NCI-H1417 (cell line): ENCODE measurements at regions not wholly inside any gene's neighbourhood (a gene's known extent, or its start where the extent isn't known, plus 50 kb on each side); places are given as distances from the start of the nearest gene placed in this dataset.
"Not testable (repeated sequence)": the region's sequence is repeated elsewhere in the genome, so short reads cannot be mapped to it uniquely, and the experiment has no call there.

Experiments
- DNase-seq, 3 experiments: peaks; one replicate each; lab custom pipeline; 2025; lab: John Stamatoyannopoulos, UW

DNA sequence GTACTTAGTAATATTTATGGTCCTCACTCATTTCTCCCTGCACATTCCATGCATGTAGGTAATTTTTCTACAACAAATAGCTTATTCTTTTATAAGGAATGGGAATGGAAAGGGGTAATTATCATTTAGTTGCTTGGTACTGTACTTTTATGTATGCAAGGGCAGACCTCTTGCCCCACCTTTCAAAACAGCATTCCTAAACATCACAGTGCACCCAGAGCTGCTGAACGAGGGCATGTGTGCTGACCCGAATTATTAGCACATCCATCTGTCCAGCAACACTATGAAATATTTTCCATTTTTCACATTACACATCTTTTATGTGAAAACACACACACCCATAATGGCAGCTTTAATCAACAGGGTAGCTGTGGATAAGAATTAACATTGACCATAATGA is 228.6 kb upstream of the ARRDC3 start:
- no peak for DNase-seq

DNA sequence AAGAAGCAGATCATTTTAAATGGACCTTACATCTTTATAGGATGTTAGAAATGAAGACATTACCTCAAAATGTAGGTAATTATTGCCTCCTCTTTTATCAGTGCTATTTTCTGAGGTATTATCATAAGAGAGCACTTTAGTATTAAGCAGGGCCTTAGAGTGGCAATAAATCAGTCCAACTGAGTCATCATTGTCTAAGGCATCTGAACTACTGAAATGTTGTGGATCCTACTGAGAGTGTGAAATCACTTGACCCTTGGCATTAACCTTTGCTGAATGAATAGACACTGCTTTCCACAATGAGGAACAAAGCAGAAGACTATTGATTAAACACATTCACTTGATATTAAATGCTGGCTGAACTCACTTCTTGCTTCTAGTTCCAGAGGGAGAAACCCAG is 224.6 kb upstream of the ARRDC3 start:
- DNase-seq = peak in 2 of 3 experiments; percentile 16 to 84

DNA sequence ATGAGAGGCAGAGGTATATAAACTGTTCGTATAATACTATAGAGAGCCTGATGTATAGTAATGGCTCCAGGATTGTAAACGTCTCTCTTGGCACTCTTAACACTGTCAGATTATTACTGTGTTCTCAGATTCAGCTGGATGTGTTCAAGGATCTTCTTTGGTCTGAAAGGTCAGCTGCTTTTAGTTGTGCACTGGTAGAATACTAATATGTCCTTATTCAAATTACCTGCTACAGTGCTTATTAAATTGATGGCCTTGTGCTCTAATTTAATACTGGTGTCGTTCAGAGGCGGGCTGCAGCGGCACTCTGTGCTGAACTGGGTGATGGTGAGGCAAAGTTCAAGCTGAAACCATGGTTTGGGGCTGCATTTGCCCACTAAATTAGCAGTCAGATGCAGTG is 216.7 kb upstream of the ARRDC3 start:
- peak in 2 of 3 experiments; percentile 16 to 57 for DNase-seq

DNA sequence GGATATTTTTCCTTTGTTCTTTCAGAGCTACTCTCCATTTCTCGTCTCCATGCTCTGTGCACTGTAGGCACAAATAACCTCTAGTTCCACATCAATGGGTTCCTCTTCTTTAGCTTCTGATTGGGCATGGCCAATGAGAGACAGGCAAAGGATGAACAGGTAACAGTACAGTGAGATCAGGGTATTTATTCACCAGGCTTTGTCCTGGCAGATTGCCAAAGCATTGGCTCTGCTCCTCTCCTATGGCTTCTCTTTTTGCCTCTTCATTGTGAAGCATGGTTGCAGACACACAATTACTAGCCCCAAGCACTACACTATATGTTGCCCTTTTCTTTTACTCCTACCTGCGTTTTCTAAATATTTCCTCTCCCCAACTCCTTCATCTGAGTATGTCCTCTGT is 215.1 kb upstream of the ARRDC3 start:
- DNase-seq = peak in 2 of 3 experiments; percentile 15 to 19

DNA sequence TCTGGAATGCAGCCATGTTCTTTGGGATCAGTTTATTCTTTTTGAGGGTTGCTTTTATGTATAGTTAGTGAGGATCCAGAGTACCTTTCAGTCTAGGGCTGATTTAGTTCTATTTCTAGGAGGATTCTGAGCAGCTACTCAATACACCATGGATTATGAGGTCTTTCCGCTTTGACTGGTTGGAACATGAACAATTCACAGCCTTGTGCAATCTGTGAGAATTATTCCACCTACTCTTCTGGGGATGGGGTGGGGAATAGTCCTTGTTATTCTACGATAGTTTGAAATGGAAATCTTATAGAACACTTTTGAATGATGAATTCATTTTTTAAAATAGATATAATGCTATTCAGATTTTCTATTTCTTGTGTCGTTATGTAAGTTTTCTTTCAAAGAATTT is 212.3 kb upstream of the ARRDC3 start:
- no peak for DNase-seq

DNA sequence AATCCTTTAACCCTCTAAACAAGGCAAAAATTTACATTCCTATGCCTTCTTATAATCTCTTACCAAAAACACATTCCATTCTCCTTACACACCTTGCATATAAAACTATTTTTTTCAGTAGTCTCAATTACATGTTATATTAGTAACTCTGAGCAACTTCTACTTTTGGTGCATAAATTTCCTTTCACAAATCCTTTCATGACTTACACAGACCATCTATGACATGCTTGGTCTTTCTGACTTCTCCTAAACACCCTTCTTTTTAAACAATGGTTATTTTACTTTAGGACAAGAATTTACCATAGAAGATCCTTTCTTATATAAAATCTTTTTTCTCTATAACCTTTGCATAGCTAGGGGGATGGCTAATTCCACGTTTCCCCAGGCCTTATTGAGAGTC is 208.0 kb upstream of the ARRDC3 start:
- peak in 2 of 3 experiments; percentile 5 to 13 for DNase-seq

DNA sequence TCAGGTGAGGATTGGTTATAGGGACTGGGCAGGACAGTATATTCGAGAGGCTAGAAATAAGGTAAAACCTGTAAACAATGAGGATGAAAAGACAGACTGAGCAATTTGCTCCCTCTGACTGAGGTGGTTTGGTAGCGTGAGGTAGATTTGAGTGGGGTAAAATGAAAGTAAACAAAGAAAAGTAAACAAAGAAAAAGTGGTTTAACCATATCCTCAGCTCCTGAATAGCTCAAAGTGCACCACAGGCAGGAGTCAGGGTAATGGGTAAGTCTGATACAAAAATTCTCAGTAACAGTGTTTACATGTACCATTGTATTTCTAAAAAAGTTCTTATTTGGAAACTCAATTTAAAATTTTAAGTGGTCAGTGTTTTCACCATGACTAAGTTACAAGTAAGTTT is 203.1 kb upstream of the ARRDC3 start:
- peak in 1 of 3 experiments; percentile 22 for DNase-seq

DNA sequence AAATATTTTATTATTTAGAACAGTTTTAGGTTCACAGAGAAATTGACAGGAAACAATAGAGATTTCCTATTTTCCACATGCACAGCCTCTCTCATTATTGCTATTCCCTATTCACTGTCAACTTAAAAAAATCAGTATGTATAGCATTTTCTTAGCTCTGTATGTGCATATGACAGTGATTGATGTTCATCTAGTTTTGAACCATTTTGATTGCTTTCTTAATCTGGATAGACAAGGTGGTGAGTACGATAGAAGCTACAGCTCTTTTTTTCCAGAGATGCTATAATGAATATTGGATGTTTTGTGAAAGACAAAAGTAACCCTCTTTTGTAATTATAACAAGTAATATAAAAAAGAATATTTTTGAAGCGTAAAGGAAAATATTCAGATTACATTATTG is 201.2 kb upstream of the ARRDC3 start:
- DNase-seq = no peak

DNA sequence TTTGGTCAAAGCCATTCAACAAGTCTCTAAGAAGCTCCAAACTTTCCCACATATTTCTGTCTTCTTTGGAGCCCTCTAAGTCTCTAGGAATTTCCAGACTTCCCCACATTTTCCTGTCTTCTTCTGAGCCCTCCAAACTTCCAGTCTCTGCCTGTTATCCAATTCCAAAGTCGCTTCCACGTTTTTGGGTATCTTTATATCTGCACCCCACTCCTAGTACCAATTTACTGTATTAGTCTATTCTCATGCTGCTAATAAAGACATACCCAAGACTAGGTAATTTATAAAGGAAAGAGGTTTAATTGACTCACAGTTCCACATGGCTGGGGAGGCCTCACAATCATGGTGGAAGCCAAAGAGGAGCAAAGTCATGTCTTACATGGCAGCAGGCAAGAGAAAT is 182.9 kb upstream of the ARRDC3 start:
- not testable (repeated sequence) for DNase-seq

DNA sequence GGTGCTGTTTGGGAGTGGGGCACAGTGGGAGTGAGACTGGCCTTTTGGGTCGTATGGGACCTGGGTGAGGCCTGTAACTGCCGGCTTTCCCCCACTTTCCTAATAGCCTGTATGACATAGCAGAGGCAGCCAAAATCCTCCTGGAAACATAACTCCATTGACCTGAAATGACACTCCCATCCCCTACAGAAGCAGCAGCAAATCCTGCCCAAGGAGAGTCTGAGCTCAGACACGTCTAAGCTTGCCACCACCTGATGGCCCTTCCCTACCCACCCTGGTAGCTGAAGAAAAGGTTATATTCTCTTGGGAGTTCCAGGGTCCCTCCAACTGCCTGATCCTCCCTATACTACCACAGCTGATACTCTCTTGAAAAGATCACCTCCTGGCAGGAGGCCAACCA is 179.8 kb upstream of the ARRDC3 start:
- no peak for DNase-seq

DNA sequence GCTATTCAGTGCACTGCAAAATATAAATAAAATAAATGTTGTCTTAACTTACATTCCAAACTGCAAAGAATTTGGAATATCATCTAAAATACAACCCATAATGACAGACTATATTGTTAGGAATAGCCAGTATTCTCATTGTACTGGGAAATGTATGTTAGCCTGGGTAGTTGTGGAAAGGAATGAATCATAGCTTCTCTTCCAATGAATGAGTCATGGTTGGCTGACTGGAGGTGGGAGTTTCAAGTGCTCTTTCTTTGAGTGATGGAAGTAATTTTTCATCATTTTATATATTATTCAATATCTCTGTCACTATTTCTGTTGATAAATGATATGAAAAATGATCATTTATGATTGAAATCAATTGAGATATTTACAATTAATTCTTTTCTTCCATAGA is 158.6 kb upstream of the ARRDC3 start:
- no peak for DNase-seq

DNA sequence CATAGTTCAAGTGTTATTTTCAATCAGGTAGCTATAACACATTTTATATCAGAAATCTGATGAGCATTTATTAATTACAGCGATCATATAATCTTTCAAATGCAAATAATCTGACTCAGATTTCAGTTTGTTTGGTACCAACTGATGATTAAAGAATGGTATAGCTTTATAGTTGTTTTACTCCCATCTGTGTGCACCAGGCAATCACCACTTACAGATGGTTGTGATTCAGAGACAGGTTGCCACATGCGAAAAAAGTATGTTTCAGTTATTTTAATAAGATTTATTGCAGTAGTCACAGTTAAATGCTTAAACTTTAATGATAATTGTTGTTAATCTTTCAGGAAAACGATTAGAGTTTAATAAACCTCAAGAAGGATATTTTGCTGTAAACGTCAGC is 155.1 kb upstream of the ARRDC3 start:
- DNase-seq = no peak

DNA sequence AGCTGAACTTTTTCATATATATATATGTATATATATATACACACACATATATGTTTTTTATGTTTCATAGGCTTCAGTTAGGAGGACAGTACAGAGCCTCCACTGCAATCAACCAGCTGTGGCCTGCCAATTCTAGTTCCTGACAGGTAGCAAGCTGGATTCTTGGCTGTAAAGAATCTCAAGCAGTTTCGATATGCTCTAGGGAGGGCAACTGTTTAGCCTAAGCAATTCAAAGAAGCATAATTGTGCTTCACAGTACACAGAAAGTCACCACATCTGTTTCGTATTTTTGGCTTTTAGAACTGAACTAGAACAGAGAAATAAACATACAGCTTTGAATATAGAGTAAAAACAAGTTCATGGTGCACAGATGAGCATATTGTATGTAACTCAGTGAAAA is 152.4 kb upstream of the ARRDC3 start:
- DNase-seq = no peak

DNA sequence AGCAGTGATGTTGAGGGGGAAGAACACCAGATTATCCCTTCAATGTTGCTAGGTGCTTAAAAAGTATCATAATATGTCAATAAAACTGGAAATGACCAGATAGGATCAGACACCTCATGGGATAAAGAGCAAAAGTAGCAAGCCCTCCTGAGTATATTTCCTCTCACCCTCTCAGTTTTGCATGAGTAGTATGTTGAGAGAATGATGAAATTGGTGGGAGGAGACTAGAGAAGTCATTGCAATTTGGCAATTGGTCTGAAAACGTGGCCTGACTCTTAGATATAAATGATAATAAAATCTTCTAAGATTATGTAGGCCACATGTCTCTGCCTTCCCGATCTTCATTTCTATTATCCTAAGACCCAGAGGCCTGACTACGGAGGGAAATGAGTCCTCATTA is 151.2 kb upstream of the ARRDC3 start:
- no peak for DNase-seq

DNA sequence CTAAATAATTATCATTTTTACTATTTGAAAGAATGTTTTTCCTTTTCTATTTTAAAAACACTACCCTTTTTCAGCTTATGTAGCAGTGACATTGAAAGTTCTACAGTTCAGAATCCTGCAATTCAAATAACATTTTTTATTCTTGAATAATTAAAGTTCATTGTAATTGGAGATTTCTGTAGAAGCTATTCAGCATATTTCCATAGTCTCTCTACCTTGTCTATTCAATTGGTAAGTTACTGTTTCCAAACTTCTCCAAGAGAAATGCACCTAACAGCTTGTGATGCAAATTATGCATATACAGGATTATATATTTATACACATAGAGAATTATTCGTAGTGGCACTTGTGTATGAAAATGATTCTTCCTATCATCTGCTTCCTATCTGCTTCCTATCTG is 149.7 kb upstream of the ARRDC3 start:
- no peak for DNase-seq

DNA sequence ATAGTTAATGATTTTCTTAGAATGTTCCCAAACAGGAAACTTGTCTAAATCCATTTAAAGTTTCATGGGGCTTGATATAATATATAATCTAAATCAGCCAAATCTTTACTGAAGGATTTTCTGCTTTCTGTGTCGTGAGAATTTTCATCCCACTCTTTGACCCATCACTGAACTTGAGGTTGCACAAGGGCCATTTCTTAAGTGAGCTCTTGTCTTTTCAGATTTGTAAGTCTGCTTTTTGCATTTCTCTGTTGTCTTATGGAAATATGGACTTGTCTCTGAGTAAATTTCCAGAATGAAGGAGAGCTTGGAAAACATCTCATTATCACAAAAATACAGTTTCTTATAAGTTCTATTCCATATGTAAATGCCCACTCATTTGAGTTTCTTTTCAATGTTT is 149.2 kb upstream of the ARRDC3 start:
- no peak for DNase-seq

DNA sequence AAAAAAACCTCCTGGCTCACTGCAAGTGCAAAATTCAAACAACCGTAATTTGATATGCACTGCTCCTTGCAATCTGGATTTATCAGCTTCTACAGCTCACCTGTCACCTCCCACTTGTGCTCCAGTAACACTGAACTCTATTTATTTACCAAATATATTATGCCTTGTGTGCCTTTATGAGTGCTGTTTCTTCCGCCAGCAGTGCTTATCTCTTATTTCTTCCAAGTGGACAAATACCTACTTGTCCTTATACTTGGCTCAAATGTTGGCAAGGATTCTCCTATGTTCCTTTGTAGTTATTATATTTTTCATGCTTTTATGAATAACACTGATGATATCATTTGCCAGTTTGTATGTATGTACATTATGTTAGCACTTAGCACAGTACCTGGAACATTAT is 145.7 kb upstream of the ARRDC3 start:
- DNase-seq = peak in 2 of 3 experiments; percentile 5 to 18

DNA sequence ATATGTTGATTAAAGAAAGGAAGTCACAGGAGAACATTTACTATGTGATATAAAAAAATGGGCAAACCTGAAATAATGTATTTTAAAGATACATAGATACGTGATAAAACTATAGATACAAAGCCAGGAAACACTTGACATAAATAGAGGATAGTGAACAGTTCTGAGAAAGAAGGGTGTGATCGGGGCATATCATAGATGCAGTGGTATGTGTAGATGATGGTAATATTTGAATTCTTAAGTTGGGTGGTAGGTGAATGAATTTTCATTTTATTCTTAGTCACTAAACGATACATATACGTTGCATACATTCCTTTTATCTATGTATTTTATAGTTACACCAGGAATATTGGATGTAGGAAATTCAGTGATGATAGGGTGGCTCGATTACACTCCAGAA is 138.7 kb upstream of the ARRDC3 start:
- DNase-seq = no peak

DNA sequence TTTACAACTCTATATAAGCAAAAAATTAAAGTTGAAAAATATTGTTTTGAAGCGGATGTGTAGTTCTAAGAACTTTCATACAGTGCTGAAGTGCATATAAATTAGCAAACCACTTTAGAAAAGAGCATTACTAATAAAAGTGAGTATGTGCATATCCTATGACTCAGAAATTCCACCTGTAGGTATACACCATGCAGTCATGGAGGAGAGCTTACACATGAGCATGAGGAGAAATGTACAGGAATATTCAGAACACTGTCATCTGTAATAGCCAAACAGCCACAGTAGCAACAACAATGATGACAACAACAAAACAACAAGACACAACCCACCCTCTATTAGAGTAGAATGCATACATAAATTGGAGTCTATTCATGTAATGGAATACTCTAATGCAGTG is 138.2 kb upstream of the ARRDC3 start:
- no peak for DNase-seq

DNA sequence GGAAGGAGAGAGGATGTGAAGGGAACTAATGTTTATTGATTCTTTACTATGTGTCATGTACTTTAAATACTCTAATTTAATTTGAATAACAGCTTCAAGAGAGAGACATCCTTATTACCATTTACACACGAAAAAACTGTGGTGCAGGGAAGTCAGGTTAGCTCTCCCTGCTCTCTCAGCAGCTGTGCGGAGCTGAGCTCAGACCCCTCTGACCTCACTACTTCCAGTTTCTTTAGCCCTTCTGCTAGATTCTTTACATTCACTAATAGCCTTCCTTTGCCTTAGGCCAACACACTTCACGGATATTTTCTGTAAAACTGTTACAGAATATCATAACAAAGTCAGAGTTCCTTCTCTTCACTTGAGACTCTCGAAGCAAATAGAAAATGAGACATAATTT is 131.3 kb upstream of the ARRDC3 start:
- no peak for DNase-seq

DNA sequence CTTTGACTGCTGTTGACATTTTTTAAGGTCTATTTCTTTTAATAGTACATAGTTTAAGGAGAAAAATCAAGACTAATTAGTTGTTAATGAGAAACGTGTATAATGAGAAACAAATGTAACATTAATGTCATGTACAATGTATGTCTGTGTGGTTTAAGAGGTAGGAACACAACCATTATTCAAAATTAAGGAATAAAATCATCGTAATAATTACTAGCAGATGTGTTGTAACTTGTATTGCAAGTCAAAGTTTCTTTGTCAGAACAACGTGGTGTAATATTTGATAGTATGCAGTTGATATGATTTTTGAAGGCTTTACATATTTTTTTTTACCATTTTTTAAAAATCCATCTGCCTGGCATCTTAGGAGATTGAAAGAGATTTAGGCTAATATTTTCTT is 120.2 kb upstream of the ARRDC3 start:
- DNase-seq = no peak

DNA sequence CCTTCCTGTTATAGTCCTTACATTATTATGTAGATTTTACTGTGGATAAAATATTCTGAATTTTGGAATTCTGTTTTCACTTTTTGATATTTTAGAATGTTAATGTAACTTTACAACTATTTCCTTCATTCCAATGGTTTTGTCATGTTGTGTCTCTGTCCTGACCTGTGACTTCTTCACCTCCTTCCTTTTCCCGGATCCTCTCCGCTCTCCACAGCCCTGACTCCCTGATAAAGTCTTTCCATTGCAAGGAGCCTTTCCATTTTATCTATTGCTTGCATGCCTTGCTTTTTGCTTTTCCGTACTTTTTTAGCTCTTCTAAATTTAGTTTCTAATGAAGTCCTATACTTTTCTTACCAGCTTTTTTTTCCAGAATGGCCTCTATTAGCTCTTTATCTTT is 117.6 kb upstream of the ARRDC3 start:
- no peak for DNase-seq

DNA sequence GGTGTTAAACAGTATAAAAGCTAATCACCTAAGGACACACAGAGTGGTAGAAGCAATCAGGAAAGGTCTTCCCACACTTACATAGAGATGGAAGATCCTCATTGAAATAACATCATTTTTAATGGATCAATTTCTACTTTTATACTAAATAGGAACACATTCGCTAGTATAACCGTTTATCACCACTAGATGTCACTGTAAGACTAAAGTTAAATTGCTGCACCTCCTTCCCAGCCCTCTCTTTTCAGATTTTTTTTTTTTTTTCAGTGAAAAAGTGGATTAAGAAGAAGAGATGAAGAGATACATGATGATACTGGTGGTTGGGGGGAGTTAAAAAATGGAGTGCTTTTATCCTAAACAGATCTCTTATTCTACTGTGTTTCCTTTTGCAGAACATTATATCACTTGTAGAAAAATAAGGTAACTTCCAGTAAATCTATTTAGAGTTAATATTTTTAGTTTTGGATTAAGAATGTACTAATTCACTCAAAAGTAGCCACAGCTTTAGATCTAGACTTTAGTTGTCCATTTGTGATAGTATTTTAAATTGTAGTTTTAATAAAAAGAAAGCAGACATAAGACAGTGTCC is 116.9 kb upstream of the ARRDC3 start:
- peak in 2 of 3 experiments; percentile 56 to 58 for DNase-seq

DNA sequence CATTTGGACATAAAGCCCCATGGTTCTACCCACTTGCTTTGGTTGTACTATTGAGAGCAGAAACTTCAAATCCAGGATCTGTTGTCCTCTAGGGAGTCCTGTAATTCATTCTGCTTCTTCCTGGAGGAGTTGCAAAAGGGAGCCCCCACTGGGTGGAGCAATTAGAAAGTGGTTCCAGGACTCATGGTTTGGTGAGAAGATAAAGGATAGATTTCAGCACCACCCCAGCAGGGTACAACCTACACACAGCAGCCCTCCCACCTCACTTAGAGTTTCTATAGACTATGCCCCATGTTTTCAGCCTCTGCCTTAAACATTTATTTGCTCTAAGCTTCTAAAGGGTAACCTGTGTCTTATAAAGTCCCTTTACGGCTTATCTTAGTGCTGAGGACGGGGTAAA is 112.6 kb upstream of the ARRDC3 start:
- no peak for DNase-seq
